Ishikawa (cell line): ENCODE measurements at regions not wholly inside any gene's neighbourhood (a gene's known extent, or its start where the extent isn't known, plus 50 kb on each side); places are given as distances from the start of the nearest gene placed in this dataset.

Experiments
- CREB1 ChIP-seq: IDR thresholded peaks from 2 replicates; pipeline ENCODE4 v1.6.1; 2012; ENCODE audit warnings: low read depth
- EGR1 ChIP-seq: IDR thresholded peaks from 2 replicates; pipeline ENCODE4 v1.6.1; 2012
- EP300 ChIP-seq: IDR thresholded peaks from 2 replicates; pipeline ENCODE4 v1.6.1; 2012; ENCODE audit warnings: borderline replicate concordance
- FOXM1 ChIP-seq: IDR thresholded peaks from 2 replicates; pipeline ENCODE4 v1.6.1; 2012; ENCODE audit warnings: low read depth, borderline replicate concordance
- NFIC ChIP-seq: IDR thresholded peaks from 2 replicates; pipeline ENCODE4 v1.6.1; 2012
- RAD21 ChIP-seq: IDR thresholded peaks from 2 replicates; pipeline ENCODE4 v1.6.1; 2012; ENCODE audit warnings: low read depth
- TAF1 ChIP-seq: IDR thresholded peaks from 2 replicates; pipeline ENCODE4 v1.6.1; 2012; ENCODE audit warnings: low read depth, mild to moderate bottlenecking
- TCF12 ChIP-seq: IDR thresholded peaks from 2 replicates; pipeline ENCODE4 v1.6.1; 2012; ENCODE audit warnings: low read depth
- TEAD4 ChIP-seq: IDR thresholded peaks from 2 replicates; pipeline ENCODE4 v1.6.1; 2012
- YY1 ChIP-seq: IDR thresholded peaks from 2 replicates; pipeline ENCODE4 v1.6.1; 2012; ENCODE audit warnings: low read depth
- TF ChIP-seq, protein P1 (sequence below): IDR thresholded peaks from 2 replicates; pipeline ENCODE4 v1.6.1; 2012
- TF ChIP-seq, protein P2 (sequence below): IDR thresholded peaks from 2 replicates; pipeline ENCODE4 v1.6.1; 2012
- TF ChIP-seq, protein P3 (sequence below): IDR thresholded peaks from 2 replicates; pipeline ENCODE4 v1.6.1; 2012; ENCODE audit warnings: low read depth, mild to moderate bottlenecking

DNA sequence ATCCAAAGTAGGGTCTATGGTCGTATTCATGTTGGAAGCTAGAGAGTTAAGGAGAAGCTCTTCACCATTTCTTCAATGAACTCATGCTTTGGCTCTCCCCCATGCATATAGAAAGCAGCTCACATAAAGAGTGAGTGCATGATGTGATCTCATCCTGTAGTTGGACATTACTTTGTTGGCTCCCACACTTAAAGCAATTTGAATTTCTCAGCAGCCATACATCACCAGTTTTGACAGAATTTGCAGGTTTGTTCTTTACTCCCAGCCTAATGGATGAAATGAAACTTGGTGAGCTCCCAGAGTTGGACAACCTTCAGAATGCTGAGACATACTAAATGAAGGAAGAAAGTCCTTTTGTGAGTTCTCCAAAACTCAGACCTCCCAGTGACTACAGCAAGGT lies 613.5 kb downstream of the IQCM start:
- no peak for TF ChIP-seq YY1
- no peak for TF ChIP-seq EP300
- TF ChIP-seq, protein P1, sequence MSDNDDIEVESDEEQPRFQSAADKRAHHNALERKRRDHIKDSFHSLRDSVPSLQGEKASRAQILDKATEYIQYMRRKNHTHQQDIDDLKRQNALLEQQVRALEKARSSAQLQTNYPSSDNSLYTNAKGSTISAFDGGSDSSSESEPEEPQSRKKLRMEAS: no peak
- TF ChIP-seq, protein P2, sequence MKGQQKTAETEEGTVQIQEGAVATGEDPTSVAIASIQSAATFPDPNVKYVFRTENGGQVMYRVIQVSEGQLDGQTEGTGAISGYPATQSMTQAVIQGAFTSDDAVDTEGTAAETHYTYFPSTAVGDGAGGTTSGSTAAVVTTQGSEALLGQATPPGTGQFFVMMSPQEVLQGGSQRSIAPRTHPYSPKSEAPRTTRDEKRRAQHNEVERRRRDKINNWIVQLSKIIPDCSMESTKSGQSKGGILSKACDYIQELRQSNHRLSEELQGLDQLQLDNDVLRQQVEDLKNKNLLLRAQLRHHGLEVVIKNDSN: no peak
- TF ChIP-seq, protein P3, sequence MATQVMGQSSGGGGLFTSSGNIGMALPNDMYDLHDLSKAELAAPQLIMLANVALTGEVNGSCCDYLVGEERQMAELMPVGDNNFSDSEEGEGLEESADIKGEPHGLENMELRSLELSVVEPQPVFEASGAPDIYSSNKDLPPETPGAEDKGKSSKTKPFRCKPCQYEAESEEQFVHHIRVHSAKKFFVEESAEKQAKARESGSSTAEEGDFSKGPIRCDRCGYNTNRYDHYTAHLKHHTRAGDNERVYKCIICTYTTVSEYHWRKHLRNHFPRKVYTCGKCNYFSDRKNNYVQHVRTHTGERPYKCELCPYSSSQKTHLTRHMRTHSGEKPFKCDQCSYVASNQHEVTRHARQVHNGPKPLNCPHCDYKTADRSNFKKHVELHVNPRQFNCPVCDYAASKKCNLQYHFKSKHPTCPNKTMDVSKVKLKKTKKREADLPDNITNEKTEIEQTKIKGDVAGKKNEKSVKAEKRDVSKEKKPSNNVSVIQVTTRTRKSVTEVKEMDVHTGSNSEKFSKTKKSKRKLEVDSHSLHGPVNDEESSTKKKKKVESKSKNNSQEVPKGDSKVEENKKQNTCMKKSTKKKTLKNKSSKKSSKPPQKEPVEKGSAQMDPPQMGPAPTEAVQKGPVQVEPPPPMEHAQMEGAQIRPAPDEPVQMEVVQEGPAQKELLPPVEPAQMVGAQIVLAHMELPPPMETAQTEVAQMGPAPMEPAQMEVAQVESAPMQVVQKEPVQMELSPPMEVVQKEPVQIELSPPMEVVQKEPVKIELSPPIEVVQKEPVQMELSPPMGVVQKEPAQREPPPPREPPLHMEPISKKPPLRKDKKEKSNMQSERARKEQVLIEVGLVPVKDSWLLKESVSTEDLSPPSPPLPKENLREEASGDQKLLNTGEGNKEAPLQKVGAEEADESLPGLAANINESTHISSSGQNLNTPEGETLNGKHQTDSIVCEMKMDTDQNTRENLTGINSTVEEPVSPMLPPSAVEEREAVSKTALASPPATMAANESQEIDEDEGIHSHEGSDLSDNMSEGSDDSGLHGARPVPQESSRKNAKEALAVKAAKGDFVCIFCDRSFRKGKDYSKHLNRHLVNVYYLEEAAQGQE: no peak
- no peak for TF ChIP-seq TEAD4
- TF ChIP-seq NFIC: no peak
- TF ChIP-seq EGR1: no peak
- TF ChIP-seq TAF1: no peak
- TF ChIP-seq RAD21: no peak
- no peak for TF ChIP-seq CREB1
- no peak for TF ChIP-seq FOXM1
- no peak for TF ChIP-seq TCF12
